ENCODE measurements at regions not wholly inside any gene's neighbourhood (a gene's known extent, or its start where the extent isn't known, plus 50 kb on each side); places are given as distances from the start of the nearest gene placed in this dataset.

GRCh38 chr9:31870276-31870675 lies 514.2 kb upstream of the ACO1 start:
- no peak for DNase-seq
- H3K36me3 ChIP-seq: no peaks in the 10 kb centered on the region

GRCh38 chr9:31873722-31874121 lies 510.7 kb upstream of the ACO1 start:
- WGBS, 4 donors: 77 to 80% (median 77%) methylated on average over 7 of the region's 7 CpGs
- H3K27me3 ChIP-seq: no peaks in the 10 kb centered on the region
- H3K36me3 ChIP-seq: no peaks in the 10 kb centered on the region
- TF ChIP-seq POLR2A (IDR thresholded peaks at IDR 0.05) (no peak), CTCF (IDR thresholded peaks at IDR 0.05) (no peak)
- H3K27ac ChIP-seq: no peak overlapping the region
- ATAC-seq: no peak
- no peak for DNase-seq
- H3K9me3 ChIP-seq: peaks cover 0 to 3% (median 0%) of the 10 kb centered on the region in 12 donors
- no peaks in the 10 kb centered on the region for H3K4me1 ChIP-seq
- H3K4me3 ChIP-seq: no peak overlapping the region
- intact Hi-C loops (cut with DNase I): no loop called here

More at GRCh38 chr9:31870276-31870675, 514.2 kb upstream of the ACO1 start:
- Histone ChIP-seq H3K27me3 (no peaks in the 10 kb centered on the region), H3K4me3 (no peak overlapping the region), H3K9me3 (peaks cover 0 to 12% (median 0%) of the 10 kb centered on the region in 12 donors), H3K4me1 (no peaks in the 10 kb centered on the region), H3K27ac (no peak overlapping the region)
- no peak for ATAC-seq
- TF ChIP-seq POLR2A (IDR thresholded peaks at IDR 0.05): no peak
- 49 to 62% (median 56%) methylated on average over 2 of the region's 2 CpGs for WGBS, 4 donors
- intact Hi-C loops (cut with DNase I): no loop called here

- no peaks in the 10 kb centered on the region for H3K27me3 ChIP-seq
- intact Hi-C loops (cut with DNase I): no loop called here
- no peak overlapping the region for H3K27ac ChIP-seq
- H3K36me3 ChIP-seq: no peaks in the 10 kb centered on the region
- no peak for TF ChIP-seq POLR2A (IDR thresholded peaks at IDR 0.05)
- TF ChIP-seq CTCF (IDR thresholded peaks at IDR 0.05): no peak
- H3K4me3 ChIP-seq: no peak overlapping the region
- no peaks in the 10 kb centered on the region for H3K4me1 ChIP-seq
- DNase-seq (no peak), ATAC-seq (no peak)
- WGBS, 4 donors: 18 to 34% (median 27%) methylated on average over 4 of the region's 4 CpGs
- peaks cover 0 to 10% (median 0%) of the 10 kb centered on the region in 12 donors for H3K9me3 ChIP-seq
Measured at GRCh38 chr9:31894008-31894407, 490.4 kb upstream of the ACO1 start.

- H3K36me3 ChIP-seq: no peaks in the 10 kb centered on the region
- DNase-seq: no peak
- no peak overlapping the region for H3K27ac ChIP-seq
- ATAC-seq: no peak
- no peaks in the 10 kb centered on the region for H3K27me3 ChIP-seq
- peaks cover 0 to 6% (median 0%) of the 10 kb centered on the region in 12 donors for H3K9me3 ChIP-seq
- H3K4me1 ChIP-seq: no peaks in the 10 kb centered on the region
- TF ChIP-seq POLR2A (IDR thresholded peaks at IDR 0.05) (no peak), CTCF (IDR thresholded peaks at IDR 0.05) (no peak)
- no peak overlapping the region for H3K4me3 ChIP-seq
- 85 to 88% (median 85%) methylated on average over 6 of the region's 6 CpGs for WGBS, 4 donors
- intact Hi-C loops (cut with DNase I): no loop called here
Measured at GRCh38 chr9:31908158-31908890, 476.1 kb upstream of the ACO1 start.
